ENCODE measurements at regions not wholly inside any gene's neighbourhood (a gene's known extent, or its start where the extent isn't known, plus 50 kb on each side); places are given as distances from the start of the nearest gene placed in this dataset.

DNA sequence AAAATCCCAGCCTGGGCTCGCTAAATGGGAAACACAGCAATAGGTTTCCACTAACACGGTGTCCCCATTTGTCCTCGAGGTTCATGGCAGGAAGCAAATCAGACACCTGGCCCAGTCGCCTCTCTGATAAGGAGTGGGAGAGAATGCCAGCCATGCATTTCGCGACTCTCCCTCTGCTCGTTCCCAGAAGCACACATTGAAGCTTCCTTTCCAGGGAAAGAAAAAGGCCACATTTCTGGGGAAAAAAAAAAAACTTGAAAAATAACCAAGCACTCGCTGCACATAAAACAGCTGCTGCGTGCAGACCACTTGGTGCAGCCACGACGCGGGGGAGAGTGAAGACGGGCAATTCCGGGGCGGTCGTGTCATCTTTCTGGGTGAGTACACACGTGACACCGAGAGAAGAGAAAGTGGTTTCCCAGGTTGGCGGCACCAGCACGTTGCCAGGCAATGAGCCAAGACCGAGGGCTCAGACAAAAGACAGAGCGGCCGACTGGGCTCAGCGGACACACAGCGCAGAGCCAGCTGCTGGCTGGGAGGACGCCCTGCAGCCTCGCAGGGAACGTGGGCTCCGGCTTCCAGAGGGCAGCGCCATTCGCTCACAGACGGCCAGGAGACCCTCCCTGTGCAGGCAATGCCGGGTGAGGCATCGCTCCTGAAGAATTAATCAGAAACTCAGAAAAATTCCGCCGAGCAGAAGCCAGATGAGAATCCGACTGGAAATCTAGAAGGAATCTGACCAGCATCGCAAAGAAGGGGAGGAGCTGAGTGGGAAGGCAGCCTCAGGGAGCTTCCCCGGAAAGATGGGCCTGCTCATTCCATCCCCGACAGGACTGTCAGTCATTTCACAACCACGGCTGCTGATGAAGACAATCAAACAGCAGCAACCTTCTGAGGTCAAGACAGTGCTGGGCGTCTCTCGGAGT is 83.2 kb upstream of the IRS2 start:
- TF ChIP-seq, protein P1, sequence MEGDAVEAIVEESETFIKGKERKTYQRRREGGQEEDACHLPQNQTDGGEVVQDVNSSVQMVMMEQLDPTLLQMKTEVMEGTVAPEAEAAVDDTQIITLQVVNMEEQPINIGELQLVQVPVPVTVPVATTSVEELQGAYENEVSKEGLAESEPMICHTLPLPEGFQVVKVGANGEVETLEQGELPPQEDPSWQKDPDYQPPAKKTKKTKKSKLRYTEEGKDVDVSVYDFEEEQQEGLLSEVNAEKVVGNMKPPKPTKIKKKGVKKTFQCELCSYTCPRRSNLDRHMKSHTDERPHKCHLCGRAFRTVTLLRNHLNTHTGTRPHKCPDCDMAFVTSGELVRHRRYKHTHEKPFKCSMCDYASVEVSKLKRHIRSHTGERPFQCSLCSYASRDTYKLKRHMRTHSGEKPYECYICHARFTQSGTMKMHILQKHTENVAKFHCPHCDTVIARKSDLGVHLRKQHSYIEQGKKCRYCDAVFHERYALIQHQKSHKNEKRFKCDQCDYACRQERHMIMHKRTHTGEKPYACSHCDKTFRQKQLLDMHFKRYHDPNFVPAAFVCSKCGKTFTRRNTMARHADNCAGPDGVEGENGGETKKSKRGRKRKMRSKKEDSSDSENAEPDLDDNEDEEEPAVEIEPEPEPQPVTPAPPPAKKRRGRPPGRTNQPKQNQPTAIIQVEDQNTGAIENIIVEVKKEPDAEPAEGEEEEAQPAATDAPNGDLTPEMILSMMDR (IDR thresholded peaks at IDR 0.05 in 8 of 11, conservative IDR thresholded peaks at IDR 0.05 in 3 of 11), result no peak
- no peak for TF ChIP-seq POLR2A (IDR thresholded peaks at IDR 0.05)
- TF ChIP-seq POLR2AphosphoS5 (IDR thresholded peaks at IDR 0.05), result peak in 2 of 3 donors; percentile 34 to 49
